ENCODE measurements at regions not wholly inside any gene's neighbourhood (a gene's known extent, or its start where the extent isn't known, plus 50 kb on each side); places are given as distances from the start of the nearest gene placed in this dataset.

- H3K27ac ChIP-seq (ENCODE audit: low read length), result no peak overlapping the region
- H3K4me3 ChIP-seq (ENCODE audit: low read depth in 1 of 2, low read length in 2 of 2), result no peak overlapping the region
- no peaks in the 10 kb centered on the region for H3K4me1 ChIP-seq (ENCODE audit: control insufficient read depth in 1 of 2, insufficient read depth in 2 of 2, low read length in 2 of 2)
- H3K36me3 ChIP-seq (ENCODE audit: control insufficient read depth in 1 of 2, insufficient read depth in 2 of 2, low read length in 2 of 2), result no peaks in the 10 kb centered on the region
- no peaks in the 10 kb centered on the region for H3K9me3 ChIP-seq (ENCODE audit: control insufficient read depth in 1 of 2, low read length in 2 of 2)
- no peaks in the 10 kb centered on the region for H3K27me3 ChIP-seq (ENCODE audit: low read depth, low read length)
These were observed 98.8 kb upstream of the CACNA1A start for GRCh38 chr19:13604902-13605586.

GRCh38 chr19:13600802-13601201, 94.5 kb upstream of the CACNA1A start:
- Histone ChIP-seq H3K27ac (ENCODE audit: low read length) (no peak overlapping the region), H3K36me3 (ENCODE audit: control insufficient read depth in 1 of 2, insufficient read depth in 2 of 2, low read length in 2 of 2) (no peaks in the 10 kb centered on the region), H3K4me1 (ENCODE audit: control insufficient read depth in 1 of 2, insufficient read depth in 2 of 2, low read length in 2 of 2) (no peaks in the 10 kb centered on the region), H3K27me3 (ENCODE audit: low read depth, low read length) (no peaks in the 10 kb centered on the region), H3K4me3 (ENCODE audit: low read depth in 1 of 2, low read length in 2 of 2) (no peak overlapping the region), H3K9me3 (ENCODE audit: control insufficient read depth in 1 of 2, low read length in 2 of 2) (no peaks in the 10 kb centered on the region)

- no peaks in the 10 kb centered on the region for H3K9me3 ChIP-seq (ENCODE audit: control insufficient read depth in 1 of 2, low read length in 2 of 2)
- H3K27ac ChIP-seq (ENCODE audit: low read length), result no peak overlapping the region
- H3K4me1 ChIP-seq (ENCODE audit: control insufficient read depth in 1 of 2, insufficient read depth in 2 of 2, low read length in 2 of 2), result no peaks in the 10 kb centered on the region
- no peak overlapping the region for H3K4me3 ChIP-seq (ENCODE audit: low read depth in 1 of 2, low read length in 2 of 2)
- no peaks in the 10 kb centered on the region for H3K36me3 ChIP-seq (ENCODE audit: control insufficient read depth in 1 of 2, insufficient read depth in 2 of 2, low read length in 2 of 2)
- H3K27me3 ChIP-seq (ENCODE audit: low read depth, low read length), result no peaks in the 10 kb centered on the region
These were observed 93.8 kb upstream of the CACNA1A start for GRCh38 chr19:13600091-13600490.

- Histone ChIP-seq H3K4me3 (ENCODE audit: low read depth in 1 of 2, low read length in 2 of 2) (no peak overlapping the region), H3K27me3 (ENCODE audit: low read depth, low read length) (no peaks in the 10 kb centered on the region), H3K27ac (ENCODE audit: low read length) (no peak overlapping the region), H3K9me3 (ENCODE audit: control insufficient read depth in 1 of 2, low read length in 2 of 2) (no peaks in the 10 kb centered on the region), H3K36me3 (ENCODE audit: control insufficient read depth in 1 of 2, insufficient read depth in 2 of 2, low read length in 2 of 2) (no peaks in the 10 kb centered on the region), H3K4me1 (ENCODE audit: control insufficient read depth in 1 of 2, insufficient read depth in 2 of 2, low read length in 2 of 2) (no peaks in the 10 kb centered on the region)
These were observed 93.4 kb upstream of the CACNA1A start for GRCh38 chr19:13599681-13600080.

GRCh38 chr19:13598098-13598497, 91.8 kb upstream of the CACNA1A start:
- Histone ChIP-seq H3K4me3 (ENCODE audit: low read depth in 1 of 2, low read length in 2 of 2) (no peak overlapping the region), H3K27me3 (ENCODE audit: low read depth, low read length) (no peaks in the 10 kb centered on the region), H3K27ac (ENCODE audit: low read length) (no peak overlapping the region), H3K36me3 (ENCODE audit: control insufficient read depth in 1 of 2, insufficient read depth in 2 of 2, low read length in 2 of 2) (no peaks in the 10 kb centered on the region), H3K9me3 (ENCODE audit: control insufficient read depth in 1 of 2, low read length in 2 of 2) (no peaks in the 10 kb centered on the region), H3K4me1 (ENCODE audit: control insufficient read depth in 1 of 2, insufficient read depth in 2 of 2, low read length in 2 of 2) (no peaks in the 10 kb centered on the region)

GRCh38 chr19:13597640-13598039, 91.4 kb upstream of the CACNA1A start:
- H3K4me1 ChIP-seq (ENCODE audit: control insufficient read depth in 1 of 2, insufficient read depth in 2 of 2, low read length in 2 of 2), result no peaks in the 10 kb centered on the region
- no peaks in the 10 kb centered on the region for H3K27me3 ChIP-seq (ENCODE audit: low read depth, low read length)
- H3K36me3 ChIP-seq (ENCODE audit: control insufficient read depth in 1 of 2, insufficient read depth in 2 of 2, low read length in 2 of 2), result no peaks in the 10 kb centered on the region
- H3K4me3 ChIP-seq (ENCODE audit: low read depth in 1 of 2, low read length in 2 of 2), result no peak overlapping the region
- no peak overlapping the region for H3K27ac ChIP-seq (ENCODE audit: low read length)
- no peaks in the 10 kb centered on the region for H3K9me3 ChIP-seq (ENCODE audit: control insufficient read depth in 1 of 2, low read length in 2 of 2)

- H3K27ac ChIP-seq (ENCODE audit: low read length), result no peak overlapping the region
- H3K9me3 ChIP-seq (ENCODE audit: control insufficient read depth in 1 of 2, low read length in 2 of 2), result no peaks in the 10 kb centered on the region
- no peak overlapping the region for H3K4me3 ChIP-seq (ENCODE audit: low read depth in 1 of 2, low read length in 2 of 2)
- no peaks in the 10 kb centered on the region for H3K27me3 ChIP-seq (ENCODE audit: low read depth, low read length)
- H3K36me3 ChIP-seq (ENCODE audit: control insufficient read depth in 1 of 2, insufficient read depth in 2 of 2, low read length in 2 of 2), result no peaks in the 10 kb centered on the region
- no peaks in the 10 kb centered on the region for H3K4me1 ChIP-seq (ENCODE audit: control insufficient read depth in 1 of 2, insufficient read depth in 2 of 2, low read length in 2 of 2)
These were observed 82.9 kb upstream of the CACNA1A start for GRCh38 chr19:13588957-13589833.

GRCh38 chr19:13585512-13585911, 79.2 kb upstream of the CACNA1A start:
- no peaks in the 10 kb centered on the region for H3K4me1 ChIP-seq (ENCODE audit: control insufficient read depth in 1 of 2, insufficient read depth in 2 of 2, low read length in 2 of 2)
- no peaks in the 10 kb centered on the region for H3K36me3 ChIP-seq (ENCODE audit: control insufficient read depth in 1 of 2, insufficient read depth in 2 of 2, low read length in 2 of 2)
- no peak overlapping the region for H3K27ac ChIP-seq (ENCODE audit: low read length)
- no peaks in the 10 kb centered on the region for H3K27me3 ChIP-seq (ENCODE audit: low read depth, low read length)
- H3K4me3 ChIP-seq (ENCODE audit: low read depth in 1 of 2, low read length in 2 of 2), result no peak overlapping the region
- H3K9me3 ChIP-seq (ENCODE audit: control insufficient read depth in 1 of 2, low read length in 2 of 2), result no peaks in the 10 kb centered on the region

- Histone ChIP-seq H3K27ac (ENCODE audit: low read length) (no peak overlapping the region), H3K4me3 (ENCODE audit: low read depth in 1 of 2, low read length in 2 of 2) (no peak overlapping the region), H3K27me3 (ENCODE audit: low read depth, low read length) (no peaks in the 10 kb centered on the region), H3K36me3 (ENCODE audit: control insufficient read depth in 1 of 2, insufficient read depth in 2 of 2, low read length in 2 of 2) (no peaks in the 10 kb centered on the region), H3K9me3 (ENCODE audit: control insufficient read depth in 1 of 2, low read length in 2 of 2) (peaks cover 0 to 10% of the 10 kb centered on the region in 2 donors), H3K4me1 (ENCODE audit: control insufficient read depth in 1 of 2, insufficient read depth in 2 of 2, low read length in 2 of 2) (no peaks in the 10 kb centered on the region)
These were observed 77.5 kb upstream of the CACNA1A start for GRCh38 chr19:13583753-13584152.

- no peaks in the 10 kb centered on the region for H3K4me1 ChIP-seq (ENCODE audit: control insufficient read depth in 1 of 2, insufficient read depth in 2 of 2, low read length in 2 of 2)
- no peak overlapping the region for H3K27ac ChIP-seq (ENCODE audit: low read length)
- H3K4me3 ChIP-seq (ENCODE audit: low read depth in 1 of 2, low read length in 2 of 2), result no peak overlapping the region
- no peaks in the 10 kb centered on the region for H3K27me3 ChIP-seq (ENCODE audit: low read depth, low read length)
- no peaks in the 10 kb centered on the region for H3K36me3 ChIP-seq (ENCODE audit: control insufficient read depth in 1 of 2, insufficient read depth in 2 of 2, low read length in 2 of 2)
- peaks cover 0 to 14% of the 10 kb centered on the region in 2 donors for H3K9me3 ChIP-seq (ENCODE audit: control insufficient read depth in 1 of 2, low read length in 2 of 2)
These were observed 76.8 kb upstream of the CACNA1A start for GRCh38 chr19:13583114-13583513.

- Histone ChIP-seq H3K27me3 (ENCODE audit: low read depth, low read length) (no peaks in the 10 kb centered on the region), H3K27ac (ENCODE audit: low read length) (no peak overlapping the region), H3K9me3 (ENCODE audit: control insufficient read depth in 1 of 2, low read length in 2 of 2) (peaks cover 6 to 22% of the 10 kb centered on the region in 2 donors), H3K4me1 (ENCODE audit: control insufficient read depth in 1 of 2, insufficient read depth in 2 of 2, low read length in 2 of 2) (no peaks in the 10 kb centered on the region), H3K4me3 (ENCODE audit: low read depth in 1 of 2, low read length in 2 of 2) (no peak overlapping the region), H3K36me3 (ENCODE audit: control insufficient read depth in 1 of 2, insufficient read depth in 2 of 2, low read length in 2 of 2) (no peaks in the 10 kb centered on the region)
These were observed 75.3 kb upstream of the CACNA1A start for GRCh38 chr19:13581576-13581975.
